Fibroblast of the aortic adventitia (primary cell): ENCODE measurements at regions not wholly inside any gene's neighbourhood (a gene's known extent, or its start where the extent isn't known, plus 50 kb on each side); places are given as distances from the start of the nearest gene placed in this dataset.

Experiments
- DNase-seq: peaks from one replicate; pipeline ENCODE4 v3.0.0-alpha.2; 2010; ENCODE audit warnings: low read depth
- H3K4me3 ChIP-seq: 2 replicates; pipeline ENCODE4 v1.5.1; 2011; ENCODE audit warnings: low read depth, mild to moderate bottlenecking, control low read depth, low read length, moderate library complexity
- TF ChIP-seq, protein P1 (sequence below): IDR thresholded peaks from 2 replicates; pipeline ENCODE4 v1.5.1; 2011; ENCODE audit warnings: mild to moderate bottlenecking, low read length, control low read depth, inconsistent platforms; ENCODE audit not compliant: insufficient read depth

- no peak overlapping the region for H3K4me3 ChIP-seq
- DNase-seq, result no peak
- TF ChIP-seq, protein P1, sequence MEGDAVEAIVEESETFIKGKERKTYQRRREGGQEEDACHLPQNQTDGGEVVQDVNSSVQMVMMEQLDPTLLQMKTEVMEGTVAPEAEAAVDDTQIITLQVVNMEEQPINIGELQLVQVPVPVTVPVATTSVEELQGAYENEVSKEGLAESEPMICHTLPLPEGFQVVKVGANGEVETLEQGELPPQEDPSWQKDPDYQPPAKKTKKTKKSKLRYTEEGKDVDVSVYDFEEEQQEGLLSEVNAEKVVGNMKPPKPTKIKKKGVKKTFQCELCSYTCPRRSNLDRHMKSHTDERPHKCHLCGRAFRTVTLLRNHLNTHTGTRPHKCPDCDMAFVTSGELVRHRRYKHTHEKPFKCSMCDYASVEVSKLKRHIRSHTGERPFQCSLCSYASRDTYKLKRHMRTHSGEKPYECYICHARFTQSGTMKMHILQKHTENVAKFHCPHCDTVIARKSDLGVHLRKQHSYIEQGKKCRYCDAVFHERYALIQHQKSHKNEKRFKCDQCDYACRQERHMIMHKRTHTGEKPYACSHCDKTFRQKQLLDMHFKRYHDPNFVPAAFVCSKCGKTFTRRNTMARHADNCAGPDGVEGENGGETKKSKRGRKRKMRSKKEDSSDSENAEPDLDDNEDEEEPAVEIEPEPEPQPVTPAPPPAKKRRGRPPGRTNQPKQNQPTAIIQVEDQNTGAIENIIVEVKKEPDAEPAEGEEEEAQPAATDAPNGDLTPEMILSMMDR, result no peak
Measured at GRCh38 chr10:3354174-3354900, 181.8 kb upstream of the PITRM1 start.

- H3K4me3 ChIP-seq, result no peak overlapping the region
- TF ChIP-seq, protein P1, result no peak
- DNase-seq, result no peak
Measured at GRCh38 chr10:3353235-3353634, 180.7 kb upstream of the PITRM1 start.

- DNase-seq, result no peak
- TF ChIP-seq, protein P1, result no peak
- H3K4me3 ChIP-seq, result no peak overlapping the region
Measured at GRCh38 chr10:3350617-3351258, 178.2 kb upstream of the PITRM1 start.

GRCh38 chr10:3350205-3350604, 177.6 kb upstream of the PITRM1 start:
- DNase-seq, result no peak
- TF ChIP-seq, protein P1, result no peak
- H3K4me3 ChIP-seq, result no peak overlapping the region

GRCh38 chr10:3348564-3348963, 176.0 kb upstream of the PITRM1 start:
- no peak for DNase-seq
- TF ChIP-seq, protein P1, result no peak
- H3K4me3 ChIP-seq, result no peak overlapping the region

GRCh38 chr10:3347413-3348182, 175.0 kb upstream of the PITRM1 start:
- TF ChIP-seq, protein P1, result no peak
- DNase-seq, result no peak
- H3K4me3 ChIP-seq, result no peak overlapping the region
